ENCODE measurements at regions not wholly inside any gene's neighbourhood (a gene's known extent, or its start where the extent isn't known, plus 50 kb on each side); places are given as distances from the start of the nearest gene placed in this dataset.
A peak's percentile ranks its signal among the peaks of the same experiment; 100 is the strongest.

DNA sequence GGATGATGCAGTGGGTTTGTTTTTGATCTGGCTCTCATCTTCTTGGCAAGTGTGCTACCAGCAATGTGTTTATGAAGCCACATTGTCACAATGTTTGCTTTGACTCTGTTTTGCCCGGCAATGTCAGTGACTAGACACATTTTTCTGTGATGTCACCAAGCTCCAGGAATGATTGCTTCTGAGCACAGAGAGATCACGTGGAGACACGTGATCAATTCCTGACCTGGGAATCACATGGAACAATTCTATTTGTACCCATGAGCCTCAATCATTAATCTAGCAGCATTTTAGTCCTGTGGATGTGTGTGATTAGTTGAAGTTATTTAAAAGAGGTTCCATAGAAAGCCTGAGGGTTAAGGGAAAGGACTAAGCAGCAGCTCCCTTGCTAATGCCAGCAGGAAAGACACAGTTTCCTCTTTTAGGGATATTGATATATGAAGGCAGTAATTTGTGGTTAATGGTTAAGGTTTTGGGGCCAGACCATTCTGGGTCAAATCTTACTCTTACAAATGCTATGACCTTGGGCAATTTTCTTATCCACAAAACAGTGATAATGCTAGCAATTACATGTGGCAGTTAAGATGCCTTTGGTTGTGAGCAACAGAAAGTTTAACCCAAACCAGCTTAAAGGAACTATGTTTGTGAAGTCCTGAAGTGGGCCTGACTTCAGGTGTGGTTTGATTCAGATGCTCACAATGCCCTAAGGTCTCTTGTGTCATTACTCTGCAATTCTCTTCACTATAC is 59.0 kb downstream of the FASLG start:
- TF ChIP-seq, protein P1, sequence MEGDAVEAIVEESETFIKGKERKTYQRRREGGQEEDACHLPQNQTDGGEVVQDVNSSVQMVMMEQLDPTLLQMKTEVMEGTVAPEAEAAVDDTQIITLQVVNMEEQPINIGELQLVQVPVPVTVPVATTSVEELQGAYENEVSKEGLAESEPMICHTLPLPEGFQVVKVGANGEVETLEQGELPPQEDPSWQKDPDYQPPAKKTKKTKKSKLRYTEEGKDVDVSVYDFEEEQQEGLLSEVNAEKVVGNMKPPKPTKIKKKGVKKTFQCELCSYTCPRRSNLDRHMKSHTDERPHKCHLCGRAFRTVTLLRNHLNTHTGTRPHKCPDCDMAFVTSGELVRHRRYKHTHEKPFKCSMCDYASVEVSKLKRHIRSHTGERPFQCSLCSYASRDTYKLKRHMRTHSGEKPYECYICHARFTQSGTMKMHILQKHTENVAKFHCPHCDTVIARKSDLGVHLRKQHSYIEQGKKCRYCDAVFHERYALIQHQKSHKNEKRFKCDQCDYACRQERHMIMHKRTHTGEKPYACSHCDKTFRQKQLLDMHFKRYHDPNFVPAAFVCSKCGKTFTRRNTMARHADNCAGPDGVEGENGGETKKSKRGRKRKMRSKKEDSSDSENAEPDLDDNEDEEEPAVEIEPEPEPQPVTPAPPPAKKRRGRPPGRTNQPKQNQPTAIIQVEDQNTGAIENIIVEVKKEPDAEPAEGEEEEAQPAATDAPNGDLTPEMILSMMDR (IDR thresholded peaks at IDR 0.05; ENCODE audit: control extremely low read depth, extremely low read depth, low read depth, missing control alignments) = no peak
- DNase-seq (ENCODE audit: extremely low spot score) = no peak
- ChIA-PET CTCF (interaction anchor here (0.9 to 5.3 kb wide), 5 partner anchors 10 to 267 kb away, joined by 3 to 45 read pairs (median 11); no protein-coding TSS in a partner anchor), POLR2A (no interaction called here)

DNA sequence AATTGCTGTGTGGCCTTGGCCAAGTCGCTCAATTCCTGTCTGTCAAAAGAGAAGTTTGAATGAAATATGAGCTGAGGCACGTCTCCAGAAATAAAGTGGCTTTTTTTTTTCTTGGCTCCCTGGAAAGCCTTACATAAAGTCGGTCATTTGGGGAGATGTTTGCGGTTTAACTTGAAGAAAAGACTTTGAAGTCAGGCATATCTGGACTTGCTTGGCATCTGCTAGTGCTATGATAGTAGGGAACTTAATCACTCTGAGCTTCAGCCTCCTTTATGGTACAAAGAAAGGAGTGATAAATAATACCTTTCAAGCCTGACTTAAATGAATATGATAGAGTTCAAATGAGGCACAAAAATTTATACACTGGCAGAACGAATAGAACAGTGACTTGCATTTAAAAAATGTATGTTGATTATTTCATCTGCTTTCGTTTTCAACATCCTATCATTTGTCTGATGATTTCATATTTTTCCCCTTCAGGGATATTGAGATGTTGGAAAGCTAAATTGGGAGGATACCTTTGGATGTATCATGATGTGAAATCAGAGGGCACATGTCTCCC is 60.2 kb downstream of the FASLG start:
- ChIA-PET POLR2A (no interaction called here), CTCF (interaction anchor here (0.9 to 5.3 kb wide), 22 partner anchors 9 to 796 kb away, joined by 3 to 45 read pairs (median 4); partner anchors contain the start of gene PIGC)
- DNase-seq (ENCODE audit: extremely low spot score) = no peak
- TF ChIP-seq, protein P1 (IDR thresholded peaks at IDR 0.05; ENCODE audit: control extremely low read depth, extremely low read depth, low read depth, missing control alignments) = no peak

DNA sequence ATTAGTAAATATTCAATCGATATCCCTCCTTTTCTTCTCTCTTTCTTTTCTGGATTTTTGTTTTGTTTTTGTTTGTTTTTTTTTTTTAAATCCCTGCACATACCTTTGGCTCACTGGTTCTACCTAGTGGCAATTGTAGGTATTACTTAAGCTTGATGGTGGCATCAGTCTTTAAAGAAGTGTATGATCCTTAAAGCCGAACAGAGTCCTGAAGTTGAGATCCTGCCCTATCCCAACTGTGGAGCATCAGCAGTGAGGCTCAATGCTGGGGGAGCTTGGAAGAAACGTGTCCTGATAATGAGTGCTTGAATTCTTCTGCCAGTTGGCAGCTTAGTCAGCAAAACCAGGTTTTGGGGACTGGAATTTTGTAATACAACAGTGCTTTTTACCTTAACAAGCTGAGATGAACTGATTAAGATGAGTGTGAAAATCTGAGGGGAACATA is 60.8 kb downstream of the FASLG start:
- TF ChIP-seq, protein P1 (IDR thresholded peaks at IDR 0.05; ENCODE audit: control extremely low read depth, extremely low read depth, low read depth, missing control alignments) = peak; percentile 81
- DNase-seq (ENCODE audit: extremely low spot score) = peak; percentile 54
- ChIA-PET CTCF (interaction anchor here (0.6 to 5.3 kb wide), 31 partner anchors 8 to 795 kb away, joined by 3 to 45 read pairs (median 3); partner anchors contain the start of gene PIGC), POLR2A (no interaction called here)

DNA sequence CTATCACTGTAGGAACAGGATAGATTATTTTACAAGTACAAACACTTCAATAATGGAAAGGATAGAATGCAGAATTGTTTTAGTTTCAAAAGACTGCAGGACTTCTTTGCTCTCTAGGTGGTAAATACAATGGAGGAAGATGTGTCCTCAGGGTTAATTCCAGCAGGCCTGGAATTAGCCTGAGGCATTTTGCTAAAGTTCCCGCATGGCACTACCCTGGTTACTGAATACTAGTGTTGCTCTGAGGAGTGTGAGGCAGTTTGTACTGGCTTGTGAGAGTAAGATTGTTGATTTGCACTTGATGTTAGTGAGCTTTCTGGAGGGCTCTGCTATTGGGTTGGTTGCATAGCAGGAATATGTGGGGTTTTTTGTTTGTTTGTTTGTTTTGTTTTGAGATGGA is 61.4 kb downstream of the FASLG start:
- TF ChIP-seq, protein P1 (IDR thresholded peaks at IDR 0.05; ENCODE audit: control extremely low read depth, extremely low read depth, low read depth, missing control alignments) = no peak
- CTCF ChIA-PET = interaction anchor here (0.6 to 5.3 kb wide), 27 partner anchors 8 to 795 kb away, joined by 3 to 45 read pairs (median 4); no protein-coding TSS in a partner anchor
- DNase-seq (ENCODE audit: extremely low spot score) = no peak
- POLR2A ChIA-PET = no interaction called here

DNA sequence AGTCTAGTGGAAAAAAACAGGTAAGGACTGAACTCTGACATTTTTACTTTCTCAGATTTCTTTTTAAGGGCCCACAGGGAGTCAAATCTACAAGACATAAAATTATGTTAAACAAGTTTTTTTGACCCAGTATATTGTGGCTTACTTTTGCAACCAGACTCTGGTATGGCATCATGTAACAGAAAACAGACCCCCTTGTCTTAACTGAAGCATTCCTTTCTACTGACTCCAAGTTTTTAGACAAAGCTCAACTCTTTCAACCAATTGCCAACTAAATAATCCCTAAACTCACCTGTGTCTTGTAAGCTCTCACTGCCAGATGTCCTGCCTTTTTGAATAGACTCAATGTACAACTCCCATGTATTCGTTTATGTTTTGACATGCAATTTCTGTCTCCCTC is 64.3 kb downstream of the FASLG start:
- CTCF ChIA-PET = interaction anchor here (0.6 kb wide), 1 partner anchor 22 kb away, joined by 3 read pairs; no protein-coding TSS in a partner anchor
- DNase-seq (ENCODE audit: extremely low spot score) = no peak
- TF ChIP-seq, protein P1 (IDR thresholded peaks at IDR 0.05; ENCODE audit: control extremely low read depth, extremely low read depth, low read depth, missing control alignments) = no peak
- POLR2A ChIA-PET = no interaction called here

DNA sequence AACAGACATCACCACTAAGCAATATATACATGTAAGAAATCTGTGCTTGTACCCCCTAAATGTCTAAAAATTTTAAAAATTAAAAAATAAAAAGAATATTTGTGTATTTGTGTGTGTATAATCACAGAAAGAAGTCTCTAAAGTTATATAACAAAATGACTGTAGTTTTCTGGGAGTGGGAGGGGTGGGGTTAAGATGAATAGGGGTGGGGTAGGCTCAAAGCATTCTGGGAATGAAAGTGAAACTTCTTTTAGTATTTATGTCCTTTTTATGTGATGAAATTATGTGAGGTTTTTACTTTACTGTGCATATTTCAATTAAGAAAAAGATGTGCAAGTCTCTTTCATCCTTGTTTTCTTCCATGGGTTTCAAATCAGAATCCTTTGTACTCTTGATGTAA is 65.3 kb downstream of the FASLG start:
- ChIA-PET CTCF (interaction anchor here (1.3 to 2.0 kb wide), 4 partner anchors 10 to 275 kb away, joined by 3 to 5 read pairs (median 4); no protein-coding TSS in a partner anchor), POLR2A (no interaction called here)
- DNase-seq (ENCODE audit: extremely low spot score) = no peak
- TF ChIP-seq, protein P1 (IDR thresholded peaks at IDR 0.05; ENCODE audit: control extremely low read depth, extremely low read depth, low read depth, missing control alignments) = no peak

Measured in GM10248 (cell line).